Liver (tissue), 7 donors: ENCODE measurements at regions not wholly inside any gene's neighbourhood (a gene's known extent, or its start where the extent isn't known, plus 50 kb on each side); places are given as distances from the start of the nearest gene placed in this dataset.

Experiments used
- DNase-seq: peaks from one replicate; pipeline ENCODE4 v3.0.0-alpha.2; 2017; ENCODE audit warnings: low spot score
- H3K27ac ChIP-seq, 2 donors: one replicate each; pipeline ENCODE4 v1.7.0; 2013; ENCODE audit warnings: inconsistent platforms in 2 of 2, low read length in 2 of 2, control low read depth in 1 of 2, low read depth in 1 of 2, mild to moderate bottlenecking in 1 of 2
- H3K27me3 ChIP-seq, 4 donors: one replicate each; pipeline versions ENCODE4 v1.6.1 to v1.7.0; 2013; ENCODE audit warnings: low read length in 3 of 4, inconsistent platforms in 1 of 4, mild to moderate bottlenecking in 1 of 4, moderate library complexity in 1 of 4; ENCODE audit not compliant: control insufficient read depth in 4 of 4, insufficient read depth in 4 of 4
- H3K36me3 ChIP-seq, 4 donors: one replicate each; pipeline versions ENCODE4 v1.6.1 to v1.7.0; 2013; ENCODE audit warnings: low read length in 3 of 4, mild to moderate bottlenecking in 3 of 4, low read depth in 1 of 4, moderate library complexity in 1 of 4; ENCODE audit not compliant: control insufficient read depth in 4 of 4, insufficient read depth in 3 of 4
- H3K4me1 ChIP-seq, 4 donors: one replicate each; pipeline versions ENCODE4 v1.6.1 to v1.7.0; 2013; ENCODE audit warnings: low read length in 3 of 4, mild to moderate bottlenecking in 3 of 4, moderate library complexity in 1 of 4; ENCODE audit not compliant: control insufficient read depth in 4 of 4, insufficient read depth in 4 of 4
- H3K4me3 ChIP-seq, 3 donors: one replicate each; pipeline versions ENCODE4 v1.6.1 to v1.7.0; 2013; ENCODE audit warnings: low read length in 3 of 3, control low read depth in 1 of 3, low read depth in 1 of 3, mild to moderate bottlenecking in 1 of 3
- H3K9ac ChIP-seq, 2 donors: one replicate each; pipeline ENCODE4 v1.7.0; 2013; ENCODE audit warnings: low read length in 2 of 2, mild to moderate bottlenecking in 2 of 2, moderate library complexity in 2 of 2, control low read depth in 1 of 2, low read depth in 1 of 2
- H3K9me3 ChIP-seq, 4 donors: one replicate each; pipeline versions ENCODE4 v1.6.1 to v1.7.0; 2013; ENCODE audit warnings: low read length in 3 of 4; ENCODE audit not compliant: control insufficient read depth in 4 of 4
- FOXA1 ChIP-seq: IDR thresholded peaks from 2 replicates; pipeline ENCODE4 v1.6.1; 2016; ENCODE audit warnings: antibody characterized with exemption
- FOXA2 ChIP-seq: IDR thresholded peaks from 2 replicates; pipeline ENCODE4 v1.6.1; 2016; ENCODE audit warnings: antibody characterized with exemption
- HNF4A ChIP-seq, 2 donors: conservative IDR thresholded peaks; 2 replicates each; pipeline ENCODE4 v1.6.1; 2016; ENCODE audit warnings: antibody characterized with exemption in 2 of 2, mild to moderate bottlenecking in 2 of 2
- HNF4G ChIP-seq: IDR thresholded peaks from 2 replicates; pipeline ENCODE4 v1.6.1; 2016; ENCODE audit warnings: antibody characterized with exemption
- JUND ChIP-seq, 2 donors: IDR thresholded peaks; 2 replicates each; pipeline ENCODE4 v1.6.1; 2016; ENCODE audit warnings: antibody characterized with exemption in 2 of 2
- NR2F2 ChIP-seq: IDR thresholded peaks from 2 replicates; pipeline ENCODE4 v1.6.1; 2016; ENCODE audit warnings: antibody characterized with exemption
- RAD21 ChIP-seq, 2 donors: IDR thresholded peaks; 2 replicates each; pipeline ENCODE4 v1.6.1; 2016; ENCODE audit warnings: antibody characterized with exemption in 2 of 2, mild to moderate bottlenecking in 2 of 2
- RXRA ChIP-seq, 2 donors: IDR thresholded peaks; 2 replicates each; pipeline ENCODE4 v1.6.1; 2017 to 2018; ENCODE audit warnings: antibody characterized with exemption in 2 of 2, mild to moderate bottlenecking in 1 of 2
- TAF1 ChIP-seq: conservative IDR thresholded peaks from 2 replicates; pipeline ENCODE4 v1.6.1; 2016; ENCODE audit warnings: antibody characterized with exemption, mild to moderate bottlenecking
- YY1 ChIP-seq: IDR thresholded peaks from 2 replicates; pipeline ENCODE4 v1.6.1; 2016; ENCODE audit warnings: antibody characterized with exemption, mild to moderate bottlenecking
- WGBS: extraction: QIAGEN DNeasy Blood & Tissue Kit; methylation state at CpG from one replicate; pipeline ENCODE4 v1.1.7; 2013; 5-methylcytosine and 5-hydroxymethylcytosine counted together
- TF ChIP-seq, protein P1 (sequence below): IDR thresholded peaks from 2 replicates; pipeline ENCODE4 v1.6.1; 2016; ENCODE audit warnings: antibody characterized with exemption, mild to moderate bottlenecking
- TF ChIP-seq, protein P2 (sequence below): IDR thresholded peaks from 2 replicates; pipeline ENCODE4 v1.6.1; 2016; ENCODE audit warnings: antibody characterized with exemption
- TF ChIP-seq, protein P3 (sequence below): IDR thresholded peaks from 2 replicates; pipeline ENCODE4 v1.6.1; 2016; ENCODE audit warnings: antibody characterized with exemption
- donor health status: healthy.
- donor health status: healthy.
- donor health status: healthy.
- donor health status: healthy.

DNA sequence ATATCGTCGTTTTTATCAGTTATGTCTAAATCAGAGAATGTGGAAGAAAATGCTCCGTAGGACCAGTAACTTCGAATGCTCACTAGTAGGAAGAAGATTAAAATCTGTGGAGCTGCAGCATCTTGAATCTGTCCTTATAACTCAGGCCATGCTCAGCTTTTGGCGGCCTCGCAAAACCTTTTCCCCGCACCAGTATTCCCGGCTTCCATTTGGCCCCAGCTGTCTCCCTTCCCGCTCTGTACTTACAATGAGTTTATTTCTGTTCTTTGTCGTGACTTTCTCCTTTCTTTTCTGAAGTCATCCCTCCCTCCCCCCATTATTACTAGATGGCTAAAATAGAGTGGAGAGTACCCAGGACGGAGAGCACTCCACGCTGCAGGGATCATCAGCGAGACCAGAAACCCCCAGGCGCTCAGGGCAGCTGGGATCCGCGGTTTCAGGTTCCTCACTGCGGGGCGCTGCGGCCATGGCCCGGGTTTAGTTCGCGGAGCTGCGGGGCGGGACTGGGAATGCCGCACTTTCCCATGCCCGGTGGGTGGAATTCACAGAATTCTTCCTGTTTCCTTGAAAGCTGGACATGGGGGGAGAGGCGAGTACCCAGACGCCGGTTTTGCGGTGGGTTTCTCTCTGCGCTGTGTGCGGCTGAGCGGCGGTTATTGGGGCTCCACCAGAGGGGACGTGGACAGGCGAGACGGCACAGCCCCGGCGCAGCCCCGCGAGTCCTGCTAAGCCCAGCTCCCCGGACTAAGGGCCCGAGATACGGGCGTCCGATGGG, 183.5 kb downstream of the POM121L12 start (continued):
- TF ChIP-seq, protein P1, sequence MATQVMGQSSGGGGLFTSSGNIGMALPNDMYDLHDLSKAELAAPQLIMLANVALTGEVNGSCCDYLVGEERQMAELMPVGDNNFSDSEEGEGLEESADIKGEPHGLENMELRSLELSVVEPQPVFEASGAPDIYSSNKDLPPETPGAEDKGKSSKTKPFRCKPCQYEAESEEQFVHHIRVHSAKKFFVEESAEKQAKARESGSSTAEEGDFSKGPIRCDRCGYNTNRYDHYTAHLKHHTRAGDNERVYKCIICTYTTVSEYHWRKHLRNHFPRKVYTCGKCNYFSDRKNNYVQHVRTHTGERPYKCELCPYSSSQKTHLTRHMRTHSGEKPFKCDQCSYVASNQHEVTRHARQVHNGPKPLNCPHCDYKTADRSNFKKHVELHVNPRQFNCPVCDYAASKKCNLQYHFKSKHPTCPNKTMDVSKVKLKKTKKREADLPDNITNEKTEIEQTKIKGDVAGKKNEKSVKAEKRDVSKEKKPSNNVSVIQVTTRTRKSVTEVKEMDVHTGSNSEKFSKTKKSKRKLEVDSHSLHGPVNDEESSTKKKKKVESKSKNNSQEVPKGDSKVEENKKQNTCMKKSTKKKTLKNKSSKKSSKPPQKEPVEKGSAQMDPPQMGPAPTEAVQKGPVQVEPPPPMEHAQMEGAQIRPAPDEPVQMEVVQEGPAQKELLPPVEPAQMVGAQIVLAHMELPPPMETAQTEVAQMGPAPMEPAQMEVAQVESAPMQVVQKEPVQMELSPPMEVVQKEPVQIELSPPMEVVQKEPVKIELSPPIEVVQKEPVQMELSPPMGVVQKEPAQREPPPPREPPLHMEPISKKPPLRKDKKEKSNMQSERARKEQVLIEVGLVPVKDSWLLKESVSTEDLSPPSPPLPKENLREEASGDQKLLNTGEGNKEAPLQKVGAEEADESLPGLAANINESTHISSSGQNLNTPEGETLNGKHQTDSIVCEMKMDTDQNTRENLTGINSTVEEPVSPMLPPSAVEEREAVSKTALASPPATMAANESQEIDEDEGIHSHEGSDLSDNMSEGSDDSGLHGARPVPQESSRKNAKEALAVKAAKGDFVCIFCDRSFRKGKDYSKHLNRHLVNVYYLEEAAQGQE = no peak
- no peak for TF ChIP-seq FOXA1

DNA sequence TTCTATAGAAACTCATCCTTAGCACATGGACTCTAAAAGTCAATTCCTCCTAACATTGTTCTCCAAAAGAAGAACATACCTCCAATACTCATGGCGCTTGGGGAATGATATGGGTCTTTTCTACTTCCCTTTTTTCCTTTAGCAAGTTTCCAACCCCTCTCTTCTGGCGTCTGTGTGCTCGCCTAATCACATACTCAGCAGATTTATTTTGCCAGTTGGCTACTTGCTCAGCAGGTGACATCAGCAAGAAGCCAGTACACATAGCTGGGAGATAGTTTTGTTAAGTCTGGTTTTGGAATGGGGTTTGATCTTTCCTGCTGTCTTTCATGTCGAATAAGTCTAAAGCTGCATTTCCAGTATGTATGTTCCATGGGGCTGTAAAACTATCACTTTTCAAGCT, 193.8 kb downstream of the POM121L12 start:
- WGBS = 62% methylated on average over 4 of the region's 4 CpGs

DNA sequence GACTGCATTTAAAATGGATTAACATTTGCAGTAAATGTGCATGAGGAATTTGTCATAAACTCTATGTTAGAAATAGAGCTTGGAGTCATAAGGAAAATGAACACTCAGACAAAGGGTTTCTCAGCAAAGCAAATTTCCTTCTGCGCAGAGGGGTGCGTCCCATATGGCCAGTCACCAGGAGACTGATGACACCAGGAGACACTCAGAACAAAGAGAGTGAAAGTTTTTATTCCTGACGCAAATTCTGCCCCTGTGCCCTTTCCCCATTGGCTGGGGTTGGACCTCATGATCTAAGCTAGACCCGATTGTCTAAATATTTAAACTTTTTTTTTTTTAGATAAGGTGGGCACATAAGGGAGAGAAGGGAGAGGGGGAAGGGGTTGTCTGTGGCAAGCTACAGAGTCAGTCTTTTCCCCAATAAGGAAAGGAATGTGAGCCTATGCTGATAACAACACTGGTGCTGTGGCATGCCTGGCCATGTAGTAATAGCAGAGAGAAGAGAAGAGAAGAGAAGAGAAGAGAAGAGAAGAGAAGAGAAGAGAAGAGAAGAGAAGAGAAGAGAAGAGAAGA, 202.0 kb downstream of the POM121L12 start:
- Histone ChIP-seq H3K9ac (no peak overlapping the region), H3K36me3 (no peaks in the 10 kb centered on the region), H3K9me3 (no peaks in the 10 kb centered on the region), H3K27me3 (no peaks in the 10 kb centered on the region), H3K27ac (no peak overlapping the region), H3K4me1 (no peaks in the 10 kb centered on the region), H3K4me3 (no peak overlapping the region)
- DNase-seq = no peak
- 49% methylated on average over 4 of the region's 4 CpGs for WGBS
- no peak for TF ChIP-seq RAD21 (IDR thresholded peaks at IDR 0.05)
- no peak for TF ChIP-seq JUND (IDR thresholded peaks at IDR 0.05)
- no peak for TF ChIP-seq HNF4A (conservative IDR thresholded peaks at IDR 0.05)
- TF ChIP-seq FOXA2 = no peak
- TF ChIP-seq, protein P2, sequence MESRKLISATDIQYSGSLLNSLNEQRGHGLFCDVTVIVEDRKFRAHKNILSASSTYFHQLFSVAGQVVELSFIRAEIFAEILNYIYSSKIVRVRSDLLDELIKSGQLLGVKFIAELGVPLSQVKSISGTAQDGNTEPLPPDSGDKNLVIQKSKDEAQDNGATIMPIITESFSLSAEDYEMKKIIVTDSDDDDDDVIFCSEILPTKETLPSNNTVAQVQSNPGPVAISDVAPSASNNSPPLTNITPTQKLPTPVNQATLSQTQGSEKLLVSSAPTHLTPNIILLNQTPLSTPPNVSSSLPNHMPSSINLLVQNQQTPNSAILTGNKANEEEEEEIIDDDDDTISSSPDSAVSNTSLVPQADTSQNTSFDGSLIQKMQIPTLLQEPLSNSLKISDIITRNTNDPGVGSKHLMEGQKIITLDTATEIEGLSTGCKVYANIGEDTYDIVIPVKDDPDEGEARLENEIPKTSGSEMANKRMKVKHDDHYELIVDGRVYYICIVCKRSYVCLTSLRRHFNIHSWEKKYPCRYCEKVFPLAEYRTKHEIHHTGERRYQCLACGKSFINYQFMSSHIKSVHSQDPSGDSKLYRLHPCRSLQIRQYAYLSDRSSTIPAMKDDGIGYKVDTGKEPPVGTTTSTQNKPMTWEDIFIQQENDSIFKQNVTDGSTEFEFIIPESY = no peak
- no peak for TF ChIP-seq RXRA (IDR thresholded peaks at IDR 0.05)
- TF ChIP-seq HNF4G = no peak
- TF ChIP-seq FOXA1 = no peak
- TF ChIP-seq TAF1 = no peak
- TF ChIP-seq NR2F2 = no peak
- TF ChIP-seq, protein P1 = no peak

More for the DNA sequence above, 193.8 kb downstream of the POM121L12 start:
- Histone ChIP-seq H3K4me1 (no peaks in the 10 kb centered on the region), H3K27me3 (peaks cover 0 to 3% (median 0%) of the 10 kb centered on the region in 4 donors), H3K4me3 (no peak overlapping the region), H3K9ac (no peak overlapping the region), H3K36me3 (no peaks in the 10 kb centered on the region), H3K27ac (no peak overlapping the region), H3K9me3 (no peaks in the 10 kb centered on the region)
- no peak for DNase-seq
- TF ChIP-seq, protein P1 = no peak
- no peak for TF ChIP-seq FOXA1
- no peak for TF ChIP-seq HNF4G
- no peak for TF ChIP-seq YY1
- TF ChIP-seq RAD21 (IDR thresholded peaks at IDR 0.05) = no peak
- TF ChIP-seq, protein P3, sequence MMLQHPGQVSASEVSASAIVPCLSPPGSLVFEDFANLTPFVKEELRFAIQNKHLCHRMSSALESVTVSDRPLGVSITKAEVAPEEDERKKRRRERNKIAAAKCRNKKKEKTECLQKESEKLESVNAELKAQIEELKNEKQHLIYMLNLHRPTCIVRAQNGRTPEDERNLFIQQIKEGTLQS = no peak
- TF ChIP-seq HNF4A (conservative IDR thresholded peaks at IDR 0.05) = no peak
- TF ChIP-seq NR2F2 = no peak
- TF ChIP-seq TAF1 = no peak
